A549 (cell line): ENCODE measurements at regions not wholly inside any gene's neighbourhood (a gene's known extent, or its start where the extent isn't known, plus 50 kb on each side); places are given as distances from the start of the nearest gene placed in this dataset.

Source experiments
- ATAC-seq, 2 experiments: fragments of 200-7000 bp in 1 of 2; fragments of >200 bp in 1 of 2; cut with Nextera tagmentation in 1 of 2; cut with Tn5 transposase in 1 of 2; 3 replicates each; pipeline versions ENCODE4 v1.8.0 to v1.9.1; 2018 to 2020; ENCODE audit warnings: mild to moderate bottlenecking in 1 of 2, moderate library complexity in 1 of 2
- CTCF ChIA-PET: fragments of 300-600 bp; sonication (Branson Sonifier 250); formaldehyde crosslinking; extraction: SDS; loops from one replicate; lab custom pipeline; 2021; ENCODE audit warnings: antibody characterized with exemption, inconsistent platforms; lab: Yijun Ruan, JAX
- POLR2A ChIA-PET: fragments of 350-600 bp; formaldehyde crosslinking; extraction: SDS; loops from one replicate; lab custom pipeline; 2021; ENCODE audit warnings: antibody characterized with exemption, inconsistent platforms; lab: Yijun Ruan, JAX
- DNase-seq, 2 experiments: peaks; one replicate each; pipeline versions ENCODE4 v3.0.0 to v3.0.0-alpha.2; 2011 to 2016; ENCODE audit warnings: low read depth in 1 of 2, low spot score in 1 of 2
- FAIRE-seq: peaks from 2 replicates; lab custom pipeline; 2011; peaks lifted over from hg19 to GRCh38; lab: Jason Lieb, UNC
- H3K27ac ChIP-seq, 2 experiments: fragments of >200 bp; sonication (Bioruptor Twin); formaldehyde crosslinking; 3 replicates each; pipeline ENCODE4 v1.5.1; 2016 to 2017
- H3K4me1 ChIP-seq: fragments of >200 bp; sonication (Bioruptor Twin); formaldehyde crosslinking; 3 replicates; pipeline ENCODE4 v1.6.1; 2016
- H3K4me2 ChIP-seq: fragments of >200 bp; sonication (Bioruptor Twin); formaldehyde crosslinking; 3 replicates; pipeline ENCODE4 v1.6.1; 2016
- H3K4me3 ChIP-seq: fragments of >200 bp; sonication (Bioruptor Twin); formaldehyde crosslinking; 3 replicates; pipeline ENCODE4 v1.5.1; 2016
- H3K9me3 ChIP-seq: fragments of >200 bp; sonication (Bioruptor Twin); formaldehyde crosslinking; 3 replicates; pipeline ENCODE4 v1.6.1; 2016
- CHD4 ChIP-seq: fragments of 200-600 bp; sonication (generic); IDR thresholded peaks from 2 replicates; pipeline ENCODE4 v1.6.1; 2016; ENCODE audit warnings: antibody characterized with exemption, mild to moderate bottlenecking, borderline replicate concordance
- EP300 ChIP-seq, 2 experiments: fragments of >200 bp; sonication (Bioruptor Twin); formaldehyde crosslinking; IDR thresholded peaks; 2 replicates in 1 of 2; 3 replicates in 1 of 2; pipeline ENCODE4 v1.6.1; 2016 to 2017
- HDAC2 ChIP-seq: fragments of 200-600 bp; sonication (generic); IDR thresholded peaks from 2 replicates; pipeline ENCODE4 v1.6.1; 2016
- HOXB13 ChIP-seq: fragments of 250-450 bp; sonication (Bioruptor Pico); IDR thresholded peaks from 2 replicates; pipeline ENCODE4 v1.5.0; 2020; ENCODE audit warnings: low read depth, mild to moderate bottlenecking, moderate library complexity
- HOXB5 ChIP-seq: fragments of 250-450 bp; sonication (Bioruptor Pico); IDR thresholded peaks from 2 replicates; pipeline ENCODE4 v1.5.0; 2020; ENCODE audit warnings: mild to moderate bottlenecking, moderate library complexity
- KDM1A ChIP-seq: fragments of 200-600 bp; sonication (generic); IDR thresholded peaks from 2 replicates; pipeline ENCODE4 v1.6.1; 2016; ENCODE audit warnings: low read depth, mild to moderate bottlenecking
- KDM5A ChIP-seq: fragments of 200-600 bp; sonication (generic); IDR thresholded peaks from 2 replicates; pipeline ENCODE4 v1.6.1; 2016; ENCODE audit warnings: antibody characterized with exemption, mild to moderate bottlenecking
- MAFK ChIP-seq: fragments of 450-650 bp; IDR thresholded peaks from 2 replicates; pipeline ENCODE4 v1.6.1; 2014; ENCODE audit not compliant: partially characterized antibody
- MAZ ChIP-seq: fragments of 150-350 bp; IDR thresholded peaks from 2 replicates; pipeline ENCODE4 v1.6.1; 2014; ENCODE audit warnings: antibody characterized with exemption, low read depth, low read length, borderline replicate concordance
- MYC ChIP-seq: IDR thresholded peaks from 2 replicates; pipeline ENCODE4 v1.6.1; 2012; ENCODE audit warnings: mild to moderate bottlenecking, inconsistent platforms, low read length, improper control_type of control experiment, borderline replicate concordance
- NFE2L2 ChIP-seq: fragments of 150-350 bp; conservative IDR thresholded peaks from 2 replicates; pipeline ENCODE4 v1.6.1; 2014; ENCODE audit warnings: low read length
- NR3C1 ChIP-seq: fragments of >200 bp; sonication (Bioruptor Twin); formaldehyde crosslinking; IDR thresholded peaks from 3 replicates; pipeline ENCODE4 v1.6.1; 2017
- POLR2A ChIP-seq: IDR thresholded peaks from 2 replicates; pipeline ENCODE4 v1.6.1; 2012; ENCODE audit warnings: mild to moderate bottlenecking, low read length
- RFX5 ChIP-seq: fragments of 450-650 bp; IDR thresholded peaks from 2 replicates; pipeline ENCODE4 v1.7.1; 2014; ENCODE audit warnings: antibody characterized with exemption, mild to moderate bottlenecking, moderate library complexity
- RNF2 ChIP-seq: fragments of 200-600 bp; sonication (generic); IDR thresholded peaks from 2 replicates; pipeline ENCODE4 v1.6.1; 2016; ENCODE audit warnings: low read depth, mild to moderate bottlenecking, antibody characterized with exemption, moderate library complexity, borderline replicate concordance
- ZC3H11A ChIP-seq: fragments of 450-650 bp; IDR thresholded peaks from 2 replicates; pipeline ENCODE4 v1.6.1; 2014; ENCODE audit warnings: antibody characterized with exemption, mild to moderate bottlenecking
- ZFP36 ChIP-seq: fragments of 450-650 bp; IDR thresholded peaks from 2 replicates; pipeline ENCODE4 v1.6.1; 2014; ENCODE audit warnings: borderline replicate concordance; ENCODE audit not compliant: partially characterized antibody
- ZNF302 ChIP-seq: fragments of 250-450 bp; sonication (Bioruptor Pico); IDR thresholded peaks from 2 replicates; pipeline ENCODE4 v1.9.0; 2021; ENCODE audit warnings: inconsistent platforms, mild to moderate bottlenecking, moderate library complexity
- ZSCAN20 ChIP-seq: fragments of 250-450 bp; sonication (Bioruptor Pico); IDR thresholded peaks from 2 replicates; pipeline ENCODE4 v1.8.0; 2022; ENCODE audit warnings: mild to moderate bottlenecking, moderate library complexity
- WGBS: methylation state at CpG from one replicate; pipeline ENCODE4 v1.1.6; 2017; ENCODE audit errors: missing lambda C conversion rate; 5-methylcytosine and 5-hydroxymethylcytosine counted together
- TF ChIP-seq, protein P1 (sequence below): IDR thresholded peaks from 2 replicates; pipeline ENCODE4 v1.6.1; 2012
- TF ChIP-seq, protein P2 (sequence below): fragments of >200 bp; sonication (Bioruptor Twin); formaldehyde crosslinking; IDR thresholded peaks from 3 replicates; pipeline ENCODE4 v1.6.1; 2016
- TF ChIP-seq, protein P3 (sequence below): fragments of >200 bp; sonication (Bioruptor Twin); formaldehyde crosslinking; IDR thresholded peaks from 3 replicates; pipeline ENCODE4 v1.5.1; 2016
- TF ChIP-seq, protein P4 (sequence below): fragments of 250-450 bp; sonication (Bioruptor Pico); IDR thresholded peaks from 2 replicates; pipeline ENCODE4 v1.5.0; 2020; ENCODE audit warnings: low read depth, mild to moderate bottlenecking, moderate library complexity
- TF ChIP-seq, protein P5 (sequence below): IDR thresholded peaks from 2 replicates; pipeline ENCODE4 v1.6.1; 2012; ENCODE audit warnings: low read depth, borderline replicate concordance
- TF ChIP-seq, protein P6 (sequence below): fragments of 150-350 bp; IDR thresholded peaks from 2 replicates; pipeline ENCODE4 v1.6.1; 2014; ENCODE audit warnings: low read depth, mild to moderate bottlenecking, low read length
- TF ChIP-seq, protein P7 (sequence below): fragments of >200 bp; sonication (Bioruptor Twin); formaldehyde crosslinking; IDR thresholded peaks from 2 replicates; pipeline ENCODE4 v1.6.1; 2016

DNA sequence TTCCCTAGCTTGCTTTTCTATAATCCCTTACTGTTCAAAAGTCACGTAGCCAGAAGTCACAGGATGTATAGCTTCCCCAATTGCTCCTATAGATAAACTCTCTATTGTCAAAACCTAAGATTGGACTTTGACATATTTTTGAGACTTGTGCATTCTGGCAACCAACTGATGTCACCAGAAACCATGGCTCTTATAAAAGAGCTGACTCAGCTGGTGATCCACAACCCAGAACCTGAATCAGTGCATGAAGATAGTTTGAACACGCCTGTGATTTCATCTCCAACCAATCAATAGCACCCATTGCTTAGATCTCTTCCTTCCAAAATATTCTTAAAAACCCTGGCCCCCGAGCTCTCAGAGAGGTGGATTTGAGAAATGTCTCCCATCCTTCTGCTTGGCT, 639.9 kb upstream of the PIK3C3 start:
- POLR2A ChIA-PET, result no interaction called here
- 2% methylated on average over 3 of the region's 3 CpGs for WGBS
- Histone ChIP-seq H3K4me3 (no peak overlapping the region), H3K4me2 (no peak overlapping the region), H3K4me1 (no peaks in the 10 kb centered on the region), H3K9me3 (no peaks in the 10 kb centered on the region), H3K27ac (no peak overlapping the region)
- FAIRE-seq (no peak), ATAC-seq (no peak), DNase-seq (no peak)
- TF ChIP-seq MAFK, result peak; percentile 40
- TF ChIP-seq EP300 (IDR thresholded peaks at IDR 0.05), result no peak
- CTCF ChIA-PET, result no interaction called here

DNA sequence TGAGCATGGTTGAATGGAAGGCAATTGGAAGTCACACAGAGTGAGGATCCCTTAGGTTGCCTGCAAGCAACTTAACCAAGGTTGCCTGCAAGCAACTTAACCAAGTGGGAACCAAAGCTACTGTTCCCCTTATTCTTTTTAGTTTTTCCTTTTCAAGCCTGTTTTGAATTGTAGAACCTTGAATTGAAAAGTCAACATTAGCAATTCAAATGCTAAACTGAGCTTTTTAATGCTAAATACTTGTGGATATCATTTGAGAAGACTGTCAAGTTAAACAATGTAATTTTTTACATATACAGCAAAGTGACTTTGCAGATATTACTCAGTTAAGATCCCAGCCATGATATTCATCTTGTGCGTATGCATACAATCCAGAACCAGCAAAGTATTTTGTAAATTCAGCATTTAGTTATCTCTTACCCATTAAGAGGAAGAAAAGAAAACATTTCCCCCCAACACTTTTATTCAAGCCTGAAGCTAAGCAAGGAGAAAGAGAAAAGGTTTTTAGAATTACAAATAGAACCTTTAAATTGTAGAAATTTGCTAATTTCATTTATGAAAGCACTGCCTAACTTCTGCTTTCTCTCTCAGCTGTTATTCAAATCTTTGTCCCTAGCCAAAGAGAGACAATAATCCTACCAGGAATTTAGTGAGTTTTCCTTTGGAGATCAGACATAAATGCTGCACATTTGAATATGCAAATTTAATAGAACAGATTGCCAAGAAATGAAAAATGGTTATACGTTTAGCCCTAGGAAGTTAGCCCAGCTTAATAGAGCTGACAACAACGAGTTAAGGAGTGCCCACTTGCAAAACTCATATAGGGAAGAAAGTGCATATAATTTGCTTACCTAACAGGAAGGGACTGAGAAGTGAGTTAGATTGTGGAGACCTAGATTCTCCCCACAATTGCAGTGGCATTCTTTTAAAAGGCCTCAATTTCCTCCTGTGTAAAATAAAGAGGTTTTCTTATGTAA, 643.2 kb upstream of the PIK3C3 start:
- WGBS, result 14% methylated on average over 3 of the region's 3 CpGs
- H3K9me3 ChIP-seq, result no peaks in the 10 kb centered on the region
- no peak overlapping the region for H3K27ac ChIP-seq
- ATAC-seq, result no peak
- POLR2A ChIA-PET, result no interaction called here
- FAIRE-seq, result no peak
- DNase-seq, result no peak
- TF ChIP-seq, protein P1, sequence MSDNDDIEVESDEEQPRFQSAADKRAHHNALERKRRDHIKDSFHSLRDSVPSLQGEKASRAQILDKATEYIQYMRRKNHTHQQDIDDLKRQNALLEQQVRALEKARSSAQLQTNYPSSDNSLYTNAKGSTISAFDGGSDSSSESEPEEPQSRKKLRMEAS, result no peak
- TF ChIP-seq ZSCAN20, result no peak
- TF ChIP-seq POLR2A, result no peak
- TF ChIP-seq MAZ, result no peak
- no peak for TF ChIP-seq HOXB5
- no peak for TF ChIP-seq ZC3H11A
- TF ChIP-seq RNF2, result no peak
- no peak for TF ChIP-seq ZFP36
- TF ChIP-seq, protein P2, sequence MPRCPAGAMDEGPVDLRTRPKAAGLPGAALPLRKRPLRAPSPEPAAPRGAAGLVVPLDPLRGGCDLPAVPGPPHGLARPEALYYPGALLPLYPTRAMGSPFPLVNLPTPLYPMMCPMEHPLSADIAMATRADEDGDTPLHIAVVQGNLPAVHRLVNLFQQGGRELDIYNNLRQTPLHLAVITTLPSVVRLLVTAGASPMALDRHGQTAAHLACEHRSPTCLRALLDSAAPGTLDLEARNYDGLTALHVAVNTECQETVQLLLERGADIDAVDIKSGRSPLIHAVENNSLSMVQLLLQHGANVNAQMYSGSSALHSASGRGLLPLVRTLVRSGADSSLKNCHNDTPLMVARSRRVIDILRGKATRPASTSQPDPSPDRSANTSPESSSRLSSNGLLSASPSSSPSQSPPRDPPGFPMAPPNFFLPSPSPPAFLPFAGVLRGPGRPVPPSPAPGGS, result no peak
- TF ChIP-seq EP300 (IDR thresholded peaks at IDR 0.05), result no peak
- no peak for TF ChIP-seq MAFK
- CTCF ChIA-PET, result no interaction called here
- H3K4me2 ChIP-seq, result no peak overlapping the region
- H3K4me3 ChIP-seq, result no peak overlapping the region
- H3K4me1 ChIP-seq, result no peaks in the 10 kb centered on the region

DNA sequence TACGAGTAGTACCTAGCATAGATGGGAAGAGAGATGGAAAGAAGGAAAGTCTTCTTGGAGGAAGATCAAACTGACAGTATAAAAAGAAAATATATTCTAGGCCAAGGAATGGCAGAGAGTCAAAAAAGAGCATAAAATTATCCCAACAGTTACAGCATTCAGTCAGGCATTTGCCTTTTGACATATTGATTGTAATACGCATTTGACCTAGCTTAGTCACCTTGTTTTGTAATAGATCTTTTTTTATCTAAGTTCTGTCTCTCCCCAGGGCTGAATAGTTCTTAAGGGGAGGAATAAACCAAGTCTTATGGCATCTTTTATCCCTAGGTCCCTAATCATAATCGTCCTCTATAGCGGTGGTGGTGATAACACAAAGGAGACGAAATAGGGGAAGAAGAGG, 657.3 kb upstream of the PIK3C3 start:
- FAIRE-seq, result no peak
- no peak for TF ChIP-seq MYC
- TF ChIP-seq HOXB13 (CRISPR knock-in tag), result no peak
- 56% methylated on average over 5 of the region's 5 CpGs for WGBS
- no peak for ATAC-seq
- POLR2A ChIA-PET, result no interaction called here
- no peak for DNase-seq
- no peak overlapping the region for H3K27ac ChIP-seq
- no peaks in the 10 kb centered on the region for H3K9me3 ChIP-seq
- H3K4me2 ChIP-seq, result no peak overlapping the region
- CTCF ChIA-PET, result no interaction called here
- no peak overlapping the region for H3K4me3 ChIP-seq
- no peaks in the 10 kb centered on the region for H3K4me1 ChIP-seq

DNA sequence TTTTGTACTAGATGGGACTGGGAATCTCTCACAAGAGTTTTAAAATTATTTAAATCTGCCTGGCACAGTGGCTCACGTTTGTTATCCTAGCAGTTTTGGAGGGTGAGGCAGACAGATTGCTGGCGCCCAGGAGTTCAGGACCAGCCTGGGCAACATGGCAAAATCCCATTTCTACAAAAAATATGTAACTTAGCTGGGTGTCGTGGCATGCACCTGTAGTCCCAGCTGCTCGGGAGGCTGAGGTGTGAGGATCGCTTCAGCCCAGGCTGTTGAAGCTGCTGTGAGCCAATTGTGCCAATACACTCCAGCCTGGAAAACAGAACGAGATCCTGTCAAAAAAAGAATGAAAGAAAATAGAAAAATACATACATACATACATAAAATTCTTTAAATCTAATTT, 685.7 kb upstream of the PIK3C3 start:
- no peaks in the 10 kb centered on the region for H3K4me1 ChIP-seq
- no peak overlapping the region for H3K27ac ChIP-seq
- ATAC-seq (no peak), FAIRE-seq (no peak), DNase-seq (no peak)
- no peaks in the 10 kb centered on the region for H3K9me3 ChIP-seq
- no peak overlapping the region for H3K4me3 ChIP-seq
- ChIA-PET CTCF (no interaction called here), POLR2A (no interaction called here)
- 0% methylated on average over 5 of the region's 6 CpGs for WGBS
- H3K4me2 ChIP-seq, result no peak overlapping the region
- TF ChIP-seq HDAC2, result no peak
- no peak for TF ChIP-seq KDM5A
- TF ChIP-seq, protein P3, sequence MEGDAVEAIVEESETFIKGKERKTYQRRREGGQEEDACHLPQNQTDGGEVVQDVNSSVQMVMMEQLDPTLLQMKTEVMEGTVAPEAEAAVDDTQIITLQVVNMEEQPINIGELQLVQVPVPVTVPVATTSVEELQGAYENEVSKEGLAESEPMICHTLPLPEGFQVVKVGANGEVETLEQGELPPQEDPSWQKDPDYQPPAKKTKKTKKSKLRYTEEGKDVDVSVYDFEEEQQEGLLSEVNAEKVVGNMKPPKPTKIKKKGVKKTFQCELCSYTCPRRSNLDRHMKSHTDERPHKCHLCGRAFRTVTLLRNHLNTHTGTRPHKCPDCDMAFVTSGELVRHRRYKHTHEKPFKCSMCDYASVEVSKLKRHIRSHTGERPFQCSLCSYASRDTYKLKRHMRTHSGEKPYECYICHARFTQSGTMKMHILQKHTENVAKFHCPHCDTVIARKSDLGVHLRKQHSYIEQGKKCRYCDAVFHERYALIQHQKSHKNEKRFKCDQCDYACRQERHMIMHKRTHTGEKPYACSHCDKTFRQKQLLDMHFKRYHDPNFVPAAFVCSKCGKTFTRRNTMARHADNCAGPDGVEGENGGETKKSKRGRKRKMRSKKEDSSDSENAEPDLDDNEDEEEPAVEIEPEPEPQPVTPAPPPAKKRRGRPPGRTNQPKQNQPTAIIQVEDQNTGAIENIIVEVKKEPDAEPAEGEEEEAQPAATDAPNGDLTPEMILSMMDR, result no peak
- TF ChIP-seq, protein P4, sequence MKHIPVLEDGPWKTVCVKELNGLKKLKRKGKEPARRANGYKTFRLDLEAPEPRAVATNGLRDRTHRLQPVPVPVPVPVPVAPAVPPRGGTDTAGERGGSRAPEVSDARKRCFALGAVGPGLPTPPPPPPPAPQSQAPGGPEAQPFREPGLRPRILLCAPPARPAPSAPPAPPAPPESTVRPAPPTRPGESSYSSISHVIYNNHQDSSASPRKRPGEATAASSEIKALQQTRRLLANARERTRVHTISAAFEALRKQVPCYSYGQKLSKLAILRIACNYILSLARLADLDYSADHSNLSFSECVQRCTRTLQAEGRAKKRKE (CRISPR knock-in tag), result no peak
- TF ChIP-seq, protein P5, sequence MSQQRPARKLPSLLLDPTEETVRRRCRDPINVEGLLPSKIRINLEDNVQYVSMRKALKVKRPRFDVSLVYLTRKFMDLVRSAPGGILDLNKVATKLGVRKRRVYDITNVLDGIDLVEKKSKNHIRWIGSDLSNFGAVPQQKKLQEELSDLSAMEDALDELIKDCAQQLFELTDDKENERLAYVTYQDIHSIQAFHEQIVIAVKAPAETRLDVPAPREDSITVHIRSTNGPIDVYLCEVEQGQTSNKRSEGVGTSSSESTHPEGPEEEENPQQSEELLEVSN, result no peak
- no peak for TF ChIP-seq NFE2L2
- TF ChIP-seq, protein P6, sequence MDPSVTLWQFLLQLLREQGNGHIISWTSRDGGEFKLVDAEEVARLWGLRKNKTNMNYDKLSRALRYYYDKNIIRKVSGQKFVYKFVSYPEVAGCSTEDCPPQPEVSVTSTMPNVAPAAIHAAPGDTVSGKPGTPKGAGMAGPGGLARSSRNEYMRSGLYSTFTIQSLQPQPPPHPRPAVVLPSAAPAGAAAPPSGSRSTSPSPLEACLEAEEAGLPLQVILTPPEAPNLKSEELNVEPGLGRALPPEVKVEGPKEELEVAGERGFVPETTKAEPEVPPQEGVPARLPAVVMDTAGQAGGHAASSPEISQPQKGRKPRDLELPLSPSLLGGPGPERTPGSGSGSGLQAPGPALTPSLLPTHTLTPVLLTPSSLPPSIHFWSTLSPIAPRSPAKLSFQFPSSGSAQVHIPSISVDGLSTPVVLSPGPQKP, result no peak
- TF ChIP-seq, protein P7, sequence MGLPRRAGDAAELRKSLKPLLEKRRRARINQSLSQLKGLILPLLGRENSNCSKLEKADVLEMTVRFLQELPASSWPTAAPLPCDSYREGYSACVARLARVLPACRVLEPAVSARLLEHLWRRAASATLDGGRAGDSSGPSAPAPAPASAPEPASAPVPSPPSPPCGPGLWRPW, result no peak
- no peak for TF ChIP-seq ZNF302 (CRISPR knock-in tag)
- no peak for TF ChIP-seq NR3C1
- TF ChIP-seq KDM1A, result no peak
- TF ChIP-seq RFX5, result no peak
- TF ChIP-seq CHD4, result no peak
